Tibial nerve (tissue), 3 donors: ENCODE measurements at regions not wholly inside any gene's neighbourhood (a gene's known extent, or its start where the extent isn't known, plus 50 kb on each side); places are given as distances from the start of the nearest gene placed in this dataset.

Experiments
- POLR2A ChIP-seq, 2 donors: fragments of 450-650 bp; IDR thresholded peaks; one replicate each; pipeline ENCODE4 v1.6.1; 2017; ENCODE audit warnings: antibody characterized with exemption in 2 of 2, mild to moderate bottlenecking in 2 of 2, moderate library complexity in 2 of 2
- TF ChIP-seq, protein P1 (sequence below), 5 experiments: fragments of 200-600 bp in 3 of 5; fragments of 450-650 bp in 2 of 5; sonication (generic) in 3 of 5; IDR thresholded peaks; one replicate each; pipeline ENCODE4 v1.5.1; 2016 to 2019; ENCODE audit warnings: antibody characterized with exemption in 5 of 5, mild to moderate bottlenecking in 3 of 5, moderate library complexity in 2 of 5

GRCh38 chr4:3343358-3343757 is 50.5 kb downstream of the RGS12 start:
- TF ChIP-seq, protein P1, sequence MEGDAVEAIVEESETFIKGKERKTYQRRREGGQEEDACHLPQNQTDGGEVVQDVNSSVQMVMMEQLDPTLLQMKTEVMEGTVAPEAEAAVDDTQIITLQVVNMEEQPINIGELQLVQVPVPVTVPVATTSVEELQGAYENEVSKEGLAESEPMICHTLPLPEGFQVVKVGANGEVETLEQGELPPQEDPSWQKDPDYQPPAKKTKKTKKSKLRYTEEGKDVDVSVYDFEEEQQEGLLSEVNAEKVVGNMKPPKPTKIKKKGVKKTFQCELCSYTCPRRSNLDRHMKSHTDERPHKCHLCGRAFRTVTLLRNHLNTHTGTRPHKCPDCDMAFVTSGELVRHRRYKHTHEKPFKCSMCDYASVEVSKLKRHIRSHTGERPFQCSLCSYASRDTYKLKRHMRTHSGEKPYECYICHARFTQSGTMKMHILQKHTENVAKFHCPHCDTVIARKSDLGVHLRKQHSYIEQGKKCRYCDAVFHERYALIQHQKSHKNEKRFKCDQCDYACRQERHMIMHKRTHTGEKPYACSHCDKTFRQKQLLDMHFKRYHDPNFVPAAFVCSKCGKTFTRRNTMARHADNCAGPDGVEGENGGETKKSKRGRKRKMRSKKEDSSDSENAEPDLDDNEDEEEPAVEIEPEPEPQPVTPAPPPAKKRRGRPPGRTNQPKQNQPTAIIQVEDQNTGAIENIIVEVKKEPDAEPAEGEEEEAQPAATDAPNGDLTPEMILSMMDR (IDR thresholded peaks at IDR 0.05), result no peak
- TF ChIP-seq POLR2A (IDR thresholded peaks at IDR 0.05), result no peak
